ENCODE measurements at regions not wholly inside any gene's neighbourhood (a gene's known extent, or its start where the extent isn't known, plus 50 kb on each side); places are given as distances from the start of the nearest gene placed in this dataset.
"Not testable (repeated sequence)": the region's sequence is repeated elsewhere in the genome, so short reads cannot be mapped to it uniquely, and the experiment has no call there.

GRCh38 chr3:95334461-95334860 is 1271.6 kb downstream of the NSUN3 start:
- TF ChIP-seq CTCF (IDR thresholded peaks at IDR 0.05), result no peak
- TF ChIP-seq POLR2A (IDR thresholded peaks at IDR 0.05), result no peak
- DNase-seq, result no peak
- H3K4me3 ChIP-seq, result no peak overlapping the region
- H3K4me1 ChIP-seq, result no peaks in the 10 kb centered on the region
- H3K27me3 ChIP-seq, result no peaks in the 10 kb centered on the region
- peaks cover 0 to 2% of the 10 kb centered on the region in 2 donors for H3K36me3 ChIP-seq
- no peak overlapping the region for H3K27ac ChIP-seq
- peaks cover 0 to 2% of the 10 kb centered on the region in 2 donors for H3K9me3 ChIP-seq
- intact Hi-C loops (cut with DNase I; ENCODE audit: low total_unique reads), result no loop called here

GRCh38 chr3:95335517-95335916 is 1272.7 kb downstream of the NSUN3 start:
- no peak overlapping the region for H3K27ac ChIP-seq
- DNase-seq, result no peak
- no peaks in the 10 kb centered on the region for H3K27me3 ChIP-seq
- no peaks in the 10 kb centered on the region for H3K4me1 ChIP-seq
- peaks cover 0 to 2% of the 10 kb centered on the region in 2 donors for H3K36me3 ChIP-seq
- H3K9me3 ChIP-seq, result peaks cover 0 to 2% of the 10 kb centered on the region in 2 donors
- no peak overlapping the region for H3K4me3 ChIP-seq
- intact Hi-C loops (cut with DNase I; ENCODE audit: low total_unique reads), result no loop called here
- no peak for TF ChIP-seq POLR2A (IDR thresholded peaks at IDR 0.05)

- Histone ChIP-seq H3K9me3 (peaks cover 0 to 2% of the 10 kb centered on the region in 2 donors), H3K4me1 (no peaks in the 10 kb centered on the region), H3K27ac (no peak overlapping the region), H3K4me3 (no peak overlapping the region), H3K27me3 (no peaks in the 10 kb centered on the region), H3K36me3 (no peaks in the 10 kb centered on the region)
- TF ChIP-seq POLR2A (IDR thresholded peaks at IDR 0.05) (no peak), CTCF (IDR thresholded peaks at IDR 0.05) (no peak)
- intact Hi-C loops (cut with DNase I; ENCODE audit: low total_unique reads), result no loop called here
- no peak for DNase-seq
These were observed 1275.6 kb downstream of the NSUN3 start for GRCh38 chr3:95338446-95338845.

- Histone ChIP-seq H3K27ac (no peak overlapping the region), H3K9me3 (no peaks in the 10 kb centered on the region), H3K4me1 (no peaks in the 10 kb centered on the region), H3K36me3 (no peaks in the 10 kb centered on the region), H3K4me3 (no peak overlapping the region), H3K27me3 (no peaks in the 10 kb centered on the region)
- intact Hi-C loops (cut with DNase I; ENCODE audit: low total_unique reads), result no loop called here
- no peak for DNase-seq
- TF ChIP-seq POLR2A (IDR thresholded peaks at IDR 0.05), result no peak
- no peak for TF ChIP-seq CTCF (IDR thresholded peaks at IDR 0.05)
These were observed 1278.5 kb downstream of the NSUN3 start for GRCh38 chr3:95341314-95341713.

- DNase-seq, result no peak
- Histone ChIP-seq H3K4me3 (no peak overlapping the region), H3K4me1 (no peaks in the 10 kb centered on the region), H3K27me3 (no peaks in the 10 kb centered on the region), H3K36me3 (no peaks in the 10 kb centered on the region), H3K9me3 (no peaks in the 10 kb centered on the region), H3K27ac (no peak overlapping the region)
- no peak for TF ChIP-seq POLR2A (IDR thresholded peaks at IDR 0.05)
- TF ChIP-seq CTCF (IDR thresholded peaks at IDR 0.05), result no peak
- intact Hi-C loops (cut with DNase I; ENCODE audit: low total_unique reads), result no loop called here
These were observed 1280.4 kb downstream of the NSUN3 start for GRCh38 chr3:95343228-95343627.

- intact Hi-C loops (cut with DNase I; ENCODE audit: low total_unique reads), result no loop called here
- no peak overlapping the region for H3K4me3 ChIP-seq
- no peaks in the 10 kb centered on the region for H3K4me1 ChIP-seq
- DNase-seq, result no peak
- no peak for TF ChIP-seq POLR2A (IDR thresholded peaks at IDR 0.05)
- TF ChIP-seq CTCF (IDR thresholded peaks at IDR 0.05), result no peak
- no peaks in the 10 kb centered on the region for H3K27me3 ChIP-seq
- H3K36me3 ChIP-seq, result no peaks in the 10 kb centered on the region
- no peaks in the 10 kb centered on the region for H3K9me3 ChIP-seq
- H3K27ac ChIP-seq, result no peak overlapping the region
These were observed 1280.9 kb downstream of the NSUN3 start for GRCh38 chr3:95343767-95344166.

- DNase-seq; intact Hi-C loops (cut with DNase I; ENCODE audit: low total_unique reads); H3K4me3 ChIP-seq; H3K27me3 ChIP-seq; H3K36me3 ChIP-seq; H3K27ac ChIP-seq; H3K9me3 ChIP-seq; H3K4me1 ChIP-seq: not testable (repeated sequence)
These were observed 1285.1 kb downstream of the NSUN3 start for GRCh38 chr3:95347936-95348335.
